SKM-1 (cell line): ENCODE measurements at regions not wholly inside any gene's neighbourhood (a gene's known extent, or its start where the extent isn't known, plus 50 kb on each side); places are given as distances from the start of the nearest gene placed in this dataset.

Experiments
- DNase-seq: peaks from one replicate; lab custom pipeline; 2025; ENCODE audit not compliant: unreplicated experiment; lab: John Stamatoyannopoulos, UW

GRCh38 chr1:81410351-81410750 lies 390.4 kb upstream of the ADGRL2 start:
- DNase-seq, result no peak

GRCh38 chr1:81409780-81410274 lies 390.9 kb upstream of the ADGRL2 start:
- no peak for DNase-seq

DNA sequence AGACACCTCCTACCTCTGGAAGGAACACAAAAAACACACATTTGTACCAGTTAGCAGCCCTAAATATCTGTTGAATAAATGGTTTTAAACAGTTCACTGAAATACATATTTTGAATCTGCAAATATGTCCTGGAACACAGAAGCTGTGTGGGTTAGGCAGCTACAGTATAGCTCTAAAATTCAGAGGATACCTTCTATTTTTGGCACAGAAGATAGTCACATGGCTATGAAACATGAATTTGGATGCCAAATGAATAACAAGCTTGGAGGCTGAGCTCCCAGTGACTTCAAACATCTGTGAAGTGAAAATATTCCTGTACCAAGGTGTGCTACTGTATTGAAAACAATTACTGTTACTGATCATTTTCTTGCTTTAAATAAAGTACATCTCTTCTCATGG lies 391.5 kb upstream of the ADGRL2 start:
- no peak for DNase-seq

GRCh38 chr1:81408419-81408818 lies 392.3 kb upstream of the ADGRL2 start:
- no peak for DNase-seq

DNA sequence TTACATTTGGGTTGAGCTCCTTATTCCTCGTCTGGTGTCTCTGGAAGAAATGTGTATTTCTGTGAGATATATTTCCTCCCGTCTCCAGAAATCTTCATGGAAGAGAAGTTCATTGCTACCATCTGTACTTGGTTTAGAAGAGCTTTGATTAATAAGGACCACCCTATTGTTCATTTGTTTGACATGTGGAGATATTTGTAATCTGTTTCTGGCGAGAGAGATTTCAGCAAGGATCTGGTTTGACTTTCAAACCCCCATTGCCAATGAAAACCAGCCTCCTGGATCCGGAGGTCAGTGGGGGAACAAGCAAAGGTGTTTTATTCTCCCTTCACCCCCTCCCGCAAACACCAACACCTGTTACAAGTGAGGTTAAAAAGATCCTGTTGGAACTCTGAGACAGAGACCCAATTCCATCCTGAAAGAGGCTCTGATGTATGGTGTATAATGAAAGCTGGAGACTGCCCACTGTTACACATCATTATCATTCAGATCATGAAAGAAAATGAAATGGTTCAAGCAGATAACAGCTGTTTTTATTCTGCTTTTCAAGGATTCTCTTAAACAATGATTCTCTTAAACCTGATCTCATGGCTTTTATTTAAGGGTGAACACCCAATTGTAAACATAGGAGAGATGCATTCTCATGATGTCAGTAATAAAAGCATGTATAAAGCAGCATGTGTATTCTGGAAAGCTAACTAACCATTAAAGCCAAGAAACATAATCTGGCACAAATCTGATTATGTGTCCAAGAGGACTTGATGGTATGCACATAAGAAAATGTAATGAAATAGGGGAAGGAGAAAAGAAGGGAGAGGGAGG lies 393.5 kb upstream of the ADGRL2 start:
- DNase-seq, result no peak

GRCh38 chr1:81406292-81406999 lies 394.3 kb upstream of the ADGRL2 start:
- DNase-seq, result no peak

DNA sequence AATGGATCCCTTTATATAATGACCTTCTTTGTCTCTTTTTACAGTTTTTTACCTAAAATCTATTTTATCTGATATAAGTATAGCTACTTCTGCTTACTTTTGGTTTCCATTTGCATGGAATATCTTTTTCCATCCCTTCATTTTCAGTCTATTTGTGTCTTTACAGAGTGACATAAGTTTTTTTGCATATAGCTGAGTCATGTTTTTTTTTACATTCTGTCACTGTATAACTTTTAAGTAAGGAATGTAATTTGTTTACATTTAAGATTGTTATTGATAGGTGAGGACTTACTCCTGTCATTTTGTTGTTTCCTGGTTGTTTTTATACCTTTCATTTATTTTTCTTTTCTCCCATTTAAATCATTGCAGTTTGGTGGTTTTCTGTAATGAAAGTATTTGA lies 402.7 kb upstream of the ADGRL2 start:
- no peak for DNase-seq

- no peak for DNase-seq
Observed at GRCh38 chr1:81392526-81393226, 408.1 kb upstream of the ADGRL2 start.

GRCh38 chr1:81391125-81391828 lies 409.5 kb upstream of the ADGRL2 start:
- no peak for DNase-seq

DNA sequence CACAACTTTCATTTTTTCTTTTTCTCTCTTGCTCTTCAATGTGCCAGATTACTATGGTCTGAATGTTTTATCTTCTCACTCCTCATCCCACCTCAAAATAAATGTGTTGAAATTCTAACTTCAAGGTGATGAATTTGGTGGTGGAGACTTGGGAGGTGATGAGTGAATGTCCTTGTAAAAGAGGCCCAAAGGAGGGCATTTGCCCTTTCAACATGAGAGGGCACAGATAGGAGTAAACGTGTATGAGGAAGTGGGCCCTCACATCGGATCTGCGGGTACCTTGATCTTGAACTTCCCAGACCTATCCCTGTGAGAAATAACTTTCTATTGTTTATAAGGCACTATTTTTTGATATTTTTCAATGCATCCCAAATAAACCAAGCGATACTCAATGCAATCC lies 412.3 kb upstream of the ADGRL2 start:
- DNase-seq, result no peak

DNA sequence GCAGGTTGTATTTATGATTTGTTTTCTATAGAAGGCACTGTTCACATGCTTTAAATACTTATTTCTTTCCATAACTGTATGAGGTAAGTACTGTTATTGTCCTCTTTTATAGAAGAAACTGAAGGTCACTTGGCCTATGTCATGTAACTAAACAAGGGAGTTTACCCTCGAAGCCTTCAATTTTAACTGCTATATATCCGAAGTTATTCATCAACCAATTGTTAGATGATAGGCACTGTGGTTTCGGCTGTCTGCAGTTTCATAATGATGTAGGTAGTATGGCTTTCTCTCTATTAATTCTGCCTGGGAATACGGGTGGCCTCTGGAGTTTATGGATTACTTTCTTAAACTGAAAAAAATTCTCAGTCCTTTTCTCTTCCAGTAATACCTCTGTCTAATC lies 413.3 kb upstream of the ADGRL2 start:
- no peak for DNase-seq

DNA sequence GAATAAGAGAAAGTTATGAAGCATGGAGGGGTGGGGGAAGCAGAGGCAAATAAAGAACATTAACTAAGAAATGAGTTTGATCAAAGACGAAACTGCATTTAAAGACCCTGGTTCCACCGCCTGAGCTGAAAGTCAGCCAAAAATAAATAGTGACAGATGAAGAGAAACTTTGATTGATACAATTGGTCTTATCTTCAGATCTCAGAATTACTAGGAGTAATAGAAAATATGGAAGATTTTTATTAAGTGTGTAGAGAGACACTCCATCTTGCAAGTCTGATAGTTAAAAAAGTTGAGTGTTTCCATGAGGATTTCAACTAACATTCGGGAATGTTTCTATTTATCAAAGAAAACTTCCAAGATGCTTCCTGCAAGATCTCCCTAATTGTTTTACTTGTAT lies 418.2 kb upstream of the ADGRL2 start:
- DNase-seq, result no peak

DNA sequence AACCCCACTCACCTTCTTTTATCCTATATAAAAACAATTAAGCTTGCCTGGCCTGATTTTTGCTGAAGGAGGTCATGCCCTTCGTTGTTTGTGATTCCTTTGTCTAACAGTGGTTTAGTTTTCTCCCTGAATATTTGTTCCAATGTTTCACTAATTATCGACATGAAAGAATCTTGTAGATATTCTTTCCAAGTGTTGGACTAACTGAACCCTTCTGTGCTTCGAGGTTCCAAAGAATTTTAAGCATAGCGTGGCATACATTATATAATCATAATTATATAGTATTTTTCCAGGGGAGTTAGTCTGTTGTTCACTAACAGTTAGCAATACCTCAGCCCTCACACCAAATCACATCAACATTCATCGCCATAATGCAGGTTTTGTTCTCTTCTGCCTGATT lies 418.9 kb upstream of the ADGRL2 start:
- no peak for DNase-seq

- no peak for DNase-seq
Observed at GRCh38 chr1:81380436-81380835, 420.3 kb upstream of the ADGRL2 start.

DNA sequence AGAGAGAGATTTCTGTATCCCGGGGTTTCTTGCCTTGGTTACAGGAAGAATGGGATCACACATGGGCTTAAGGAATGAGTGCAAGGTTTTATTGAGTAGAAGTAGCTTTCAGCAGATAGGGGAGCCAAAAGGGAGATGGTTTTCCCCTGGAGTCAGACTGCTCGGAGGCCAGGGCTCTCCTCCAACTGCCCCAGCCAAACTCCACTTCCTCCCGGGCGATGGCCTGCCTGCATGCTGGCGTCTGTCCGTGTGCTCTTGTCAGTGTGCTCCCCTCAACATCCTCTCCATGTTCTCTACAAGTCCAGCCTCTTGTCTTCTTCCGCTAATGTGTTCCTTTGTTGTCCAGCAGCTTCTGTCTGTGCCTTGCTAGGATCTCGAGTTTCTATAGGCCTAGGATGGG lies 421.3 kb upstream of the ADGRL2 start:
- DNase-seq, result no peak

DNA sequence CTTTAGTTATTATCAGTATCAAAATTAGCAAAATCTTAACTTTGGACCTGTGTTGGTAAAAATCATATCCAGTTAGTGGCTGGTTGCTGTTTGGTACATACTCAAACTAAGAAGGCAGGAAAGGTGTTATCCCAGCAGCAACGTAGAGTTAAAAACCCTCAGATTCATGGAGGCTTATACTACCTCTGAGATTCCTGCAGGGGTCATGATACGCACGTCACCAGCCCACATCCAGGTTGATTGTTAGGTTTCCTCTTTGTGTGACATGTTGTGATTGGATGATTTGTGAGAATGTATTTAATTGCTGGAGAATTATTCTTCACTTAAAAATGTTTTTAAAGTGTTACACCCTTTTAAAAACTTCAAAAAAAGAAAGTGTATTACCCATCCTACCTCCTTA lies 423.3 kb upstream of the ADGRL2 start:
- DNase-seq, result no peak

DNA sequence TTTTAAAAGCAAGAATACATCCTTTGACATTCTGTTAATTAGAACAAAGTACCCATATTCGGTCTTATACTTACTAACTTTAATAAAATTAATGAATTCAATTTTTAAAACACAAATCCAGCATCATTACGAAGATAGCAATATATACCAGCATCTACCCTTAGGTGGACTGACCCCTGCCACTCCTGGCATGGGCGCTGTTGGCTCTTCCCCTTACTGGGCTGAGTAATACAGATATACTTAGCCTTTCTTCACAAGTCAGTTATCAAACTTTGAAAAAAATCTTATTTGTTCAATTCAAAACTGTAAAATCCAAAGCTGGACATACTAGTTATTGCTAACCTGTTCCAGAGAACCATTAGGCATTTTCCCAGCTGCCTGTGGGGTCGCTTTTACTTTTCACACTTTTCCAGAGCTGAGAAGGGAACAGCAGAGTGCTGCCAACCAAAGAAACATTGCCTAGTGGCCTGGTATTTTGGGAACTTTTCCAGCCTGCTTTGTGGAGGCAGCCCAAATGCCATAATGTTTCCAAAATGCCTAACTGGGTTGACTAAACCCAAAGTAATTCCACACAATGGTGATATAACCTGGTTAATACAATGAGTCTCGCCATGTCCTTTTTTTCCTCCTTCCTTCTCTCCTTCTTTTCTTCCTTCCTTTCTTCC lies 424.7 kb upstream of the ADGRL2 start:
- DNase-seq, result no peak

DNA sequence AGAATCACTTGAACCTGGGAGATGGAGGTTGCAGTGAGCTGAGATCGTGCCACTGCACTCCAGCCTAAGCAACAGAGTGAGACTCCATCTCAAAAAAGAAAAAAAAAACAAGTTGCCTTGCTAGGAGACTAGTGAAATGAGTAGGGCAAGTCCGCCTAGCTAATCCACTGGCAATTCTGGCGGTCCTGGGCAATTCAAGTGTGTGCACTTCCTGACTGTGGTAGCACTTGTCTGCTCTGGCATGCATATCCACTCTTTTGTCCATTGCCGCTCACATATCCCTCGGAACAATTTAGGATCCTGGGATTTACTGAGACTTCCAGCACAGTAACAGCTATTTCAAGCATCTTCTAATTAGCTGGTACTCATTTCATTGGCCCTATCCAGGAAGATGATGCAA lies 426.3 kb upstream of the ADGRL2 start:
- DNase-seq, result no peak

GRCh38 chr1:81371864-81372263 lies 428.9 kb upstream of the ADGRL2 start:
- no peak for DNase-seq

GRCh38 chr1:81369833-81370232 lies 430.9 kb upstream of the ADGRL2 start:
- no peak for DNase-seq

DNA sequence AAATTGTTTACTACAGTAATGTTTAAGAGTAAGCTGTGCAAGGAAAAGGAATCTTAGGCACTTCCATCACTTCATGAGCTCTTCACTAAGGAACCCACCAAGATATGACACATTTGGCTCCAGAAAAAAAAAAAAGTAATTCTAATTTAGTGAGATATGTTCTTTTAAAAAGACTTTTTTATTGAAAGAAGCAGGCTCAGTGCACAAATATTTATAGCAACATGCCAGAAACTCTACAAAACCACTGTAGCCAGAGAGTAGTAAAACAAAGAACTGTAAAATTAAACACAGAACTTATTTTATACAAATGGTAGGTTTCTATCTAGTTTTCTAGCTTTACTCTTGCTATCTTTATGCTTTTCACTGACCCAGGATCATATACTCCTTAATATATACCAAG lies 434.6 kb upstream of the ADGRL2 start:
- DNase-seq, result no peak
